RWPE2 (cell line): ENCODE measurements at regions not wholly inside any gene's neighbourhood (a gene's known extent, or its start where the extent isn't known, plus 50 kb on each side); places are given as distances from the start of the nearest gene placed in this dataset.

Experiments
- ATAC-seq: fragments of 200-7000 bp; cut with Tn5 transposase; 3 replicates; pipeline ENCODE4 v1.9.1; 2021; ENCODE audit warnings: low read depth
- DNase-seq: peaks from one replicate; pipeline ENCODE4 v3.0.0-alpha.2; 2020; ENCODE audit warnings: low spot score
- H3K27ac ChIP-seq: fragments of 450-650 bp; 2 replicates; pipeline ENCODE4 v1.5.1; 2017; ENCODE audit warnings: mild to moderate bottlenecking; ENCODE audit not compliant: poor library complexity, severe bottlenecking
- H3K27me3 ChIP-seq: fragments of 250-450 bp; sonication (Bioruptor Pico); 2 replicates; pipeline ENCODE4 v1.5.1; 2021; ENCODE audit warnings: mild to moderate bottlenecking, moderate library complexity; ENCODE audit not compliant: insufficient read depth, poor library complexity, severe bottlenecking
- H3K36me3 ChIP-seq: fragments of 250-450 bp; sonication (Bioruptor Pico); 2 replicates; pipeline ENCODE4 v1.5.1; 2020; ENCODE audit warnings: low read depth, mild to moderate bottlenecking, moderate library complexity
- H3K4me1 ChIP-seq: fragments of 250-450 bp; sonication (Bioruptor Pico); 2 replicates; pipeline ENCODE4 v1.5.1; 2021; ENCODE audit warnings: mild to moderate bottlenecking, moderate library complexity; ENCODE audit not compliant: insufficient read depth, poor library complexity, severe bottlenecking
- H3K4me3 ChIP-seq: fragments of 250-450 bp; sonication (Bioruptor Pico); 2 replicates; pipeline ENCODE4 v1.5.1; 2021; ENCODE audit warnings: mild to moderate bottlenecking, moderate library complexity; ENCODE audit not compliant: severe bottlenecking
- H3K9me3 ChIP-seq: fragments of 250-450 bp; sonication (Bioruptor Pico); 2 replicates; pipeline ENCODE4 v1.5.1; 2021; ENCODE audit warnings: mild to moderate bottlenecking, moderate library complexity; ENCODE audit not compliant: severe bottlenecking
- TF ChIP-seq, protein P1 (sequence below): fragments of 450-650 bp; IDR thresholded peaks from one replicate; pipeline ENCODE4 v1.5.1; 2017; ENCODE audit warnings: mild to moderate bottlenecking, moderate library complexity; ENCODE audit not compliant: poor library complexity, severe bottlenecking

DNA sequence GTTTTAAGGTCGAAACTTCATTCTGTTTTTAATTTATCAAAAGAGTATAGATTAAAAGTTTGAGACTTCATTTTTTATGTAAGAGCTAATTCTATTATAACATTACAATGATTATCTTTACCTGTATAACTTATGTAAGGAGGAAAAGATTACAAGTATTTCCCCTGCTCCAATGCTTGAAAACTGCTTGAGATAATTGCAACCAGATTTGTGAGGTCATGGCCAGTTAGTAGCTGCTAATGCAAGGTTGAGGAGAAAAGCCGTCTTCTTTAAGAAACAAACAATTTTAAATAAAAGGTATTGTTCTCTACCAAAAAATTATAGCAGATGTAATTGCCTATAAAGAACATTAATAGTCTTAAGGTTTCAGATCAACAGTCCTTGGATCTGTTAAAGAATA is 208.3 kb upstream of the UBE2E2 start:
- Histone ChIP-seq H3K36me3 (no peaks in the 10 kb centered on the region), H3K27ac (no peak overlapping the region), H3K4me3 (no peak overlapping the region), H3K9me3 (no peaks in the 10 kb centered on the region), H3K4me1 (no peaks in the 10 kb centered on the region), H3K27me3 (no peaks in the 10 kb centered on the region)
- ATAC-seq: no peak
- DNase-seq: no peak
- TF ChIP-seq, protein P1, sequence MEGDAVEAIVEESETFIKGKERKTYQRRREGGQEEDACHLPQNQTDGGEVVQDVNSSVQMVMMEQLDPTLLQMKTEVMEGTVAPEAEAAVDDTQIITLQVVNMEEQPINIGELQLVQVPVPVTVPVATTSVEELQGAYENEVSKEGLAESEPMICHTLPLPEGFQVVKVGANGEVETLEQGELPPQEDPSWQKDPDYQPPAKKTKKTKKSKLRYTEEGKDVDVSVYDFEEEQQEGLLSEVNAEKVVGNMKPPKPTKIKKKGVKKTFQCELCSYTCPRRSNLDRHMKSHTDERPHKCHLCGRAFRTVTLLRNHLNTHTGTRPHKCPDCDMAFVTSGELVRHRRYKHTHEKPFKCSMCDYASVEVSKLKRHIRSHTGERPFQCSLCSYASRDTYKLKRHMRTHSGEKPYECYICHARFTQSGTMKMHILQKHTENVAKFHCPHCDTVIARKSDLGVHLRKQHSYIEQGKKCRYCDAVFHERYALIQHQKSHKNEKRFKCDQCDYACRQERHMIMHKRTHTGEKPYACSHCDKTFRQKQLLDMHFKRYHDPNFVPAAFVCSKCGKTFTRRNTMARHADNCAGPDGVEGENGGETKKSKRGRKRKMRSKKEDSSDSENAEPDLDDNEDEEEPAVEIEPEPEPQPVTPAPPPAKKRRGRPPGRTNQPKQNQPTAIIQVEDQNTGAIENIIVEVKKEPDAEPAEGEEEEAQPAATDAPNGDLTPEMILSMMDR: no peak

DNA sequence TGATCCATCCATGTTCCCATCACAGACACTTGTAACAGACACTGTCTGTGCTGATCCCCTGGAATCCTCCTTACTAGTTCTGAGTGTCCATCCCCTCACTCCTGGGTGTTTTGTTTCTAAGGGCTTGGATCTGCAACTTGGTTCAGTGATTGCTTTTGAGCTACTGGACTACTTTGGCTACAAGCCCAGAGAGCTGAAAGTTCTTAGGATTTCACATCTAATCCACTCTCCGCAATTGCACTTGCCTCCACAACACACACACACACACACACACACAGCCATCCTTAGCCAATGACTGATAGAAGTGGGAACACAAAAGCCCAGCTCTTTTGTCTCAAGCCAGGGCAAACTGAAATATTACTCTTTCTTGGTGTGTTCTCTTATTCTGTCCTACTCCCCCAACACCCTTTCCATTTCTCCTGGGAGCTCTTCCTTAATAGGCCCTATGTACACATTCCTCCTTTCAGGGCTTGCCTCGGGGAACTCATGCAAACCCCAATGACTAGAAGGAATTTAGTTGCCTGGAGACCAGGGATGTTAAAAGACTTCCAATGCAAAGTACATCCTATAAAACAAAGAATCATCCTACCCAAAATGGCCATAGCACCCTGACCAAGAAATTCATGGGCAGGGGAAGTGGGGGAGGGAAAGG is 206.1 kb upstream of the UBE2E2 start:
- H3K36me3 ChIP-seq: no peaks in the 10 kb centered on the region
- no peak for DNase-seq
- H3K4me1 ChIP-seq: no peaks in the 10 kb centered on the region
- no peak overlapping the region for H3K27ac ChIP-seq
- no peak for ATAC-seq
- TF ChIP-seq, protein P1: no peak
- no peak overlapping the region for H3K4me3 ChIP-seq
- no peaks in the 10 kb centered on the region for H3K9me3 ChIP-seq
- H3K27me3 ChIP-seq: no peaks in the 10 kb centered on the region

DNA sequence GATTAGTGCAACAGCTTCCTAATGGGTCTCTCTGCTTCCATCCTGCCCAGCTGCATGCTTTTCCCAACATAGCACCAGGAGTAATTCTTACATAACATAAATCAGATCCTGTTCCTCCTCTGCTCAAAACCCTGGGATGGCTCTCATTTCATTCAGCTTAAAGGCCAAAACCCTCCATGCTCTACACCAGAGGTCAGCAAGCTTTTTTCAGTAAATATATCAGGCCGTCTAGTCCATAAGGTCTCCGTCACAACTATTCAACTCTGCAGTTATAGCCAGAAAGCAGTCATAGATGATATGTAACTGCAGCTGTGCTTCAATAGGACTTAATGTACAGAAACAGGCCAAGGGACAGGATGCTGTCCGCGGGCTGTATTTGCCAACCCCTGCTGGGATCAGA is 202.8 kb upstream of the UBE2E2 start:
- peaks cover 12% of the 10 kb centered on the region for H3K4me1 ChIP-seq

DNA sequence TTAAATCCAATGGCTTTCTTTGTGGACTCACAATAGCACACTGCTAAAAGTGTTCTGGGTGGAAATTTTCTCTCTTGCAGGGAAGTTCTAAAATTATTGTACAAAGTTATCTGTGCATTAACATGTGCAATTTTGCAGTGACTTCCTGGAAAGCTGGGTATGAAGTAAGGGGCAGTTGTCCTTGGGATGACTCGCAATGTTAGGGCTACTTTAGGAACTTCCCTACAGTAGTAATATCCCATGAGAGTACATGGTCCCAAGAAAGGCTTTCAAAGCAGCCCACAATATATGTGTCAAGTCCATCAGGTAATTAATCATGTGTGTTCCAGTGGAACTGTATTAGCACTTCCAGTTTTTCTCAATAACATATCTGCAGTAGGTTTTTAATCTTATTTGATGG is 201.0 kb upstream of the UBE2E2 start:
- Histone ChIP-seq H3K4me1 (peaks cover 16% of the 10 kb centered on the region), H3K27ac (no peak overlapping the region), H3K9me3 (no peaks in the 10 kb centered on the region), H3K27me3 (no peaks in the 10 kb centered on the region), H3K36me3 (no peaks in the 10 kb centered on the region), H3K4me3 (no peak overlapping the region)
- DNase-seq (no peak), ATAC-seq (no peak)
- TF ChIP-seq, protein P1: no peak

More for the DNA sequence above, 202.8 kb upstream of the UBE2E2 start:
- H3K4me3 ChIP-seq: no peak overlapping the region
- TF ChIP-seq, protein P1: no peak
- H3K9me3 ChIP-seq: no peaks in the 10 kb centered on the region
- no peaks in the 10 kb centered on the region for H3K27me3 ChIP-seq
- no peaks in the 10 kb centered on the region for H3K36me3 ChIP-seq
- no peak overlapping the region for H3K27ac ChIP-seq
- no peak for ATAC-seq
- DNase-seq: no peak
